Fibroblast of villous mesenchyme (primary cell): ENCODE measurements at regions not wholly inside any gene's neighbourhood (a gene's known extent, or its start where the extent isn't known, plus 50 kb on each side); places are given as distances from the start of the nearest gene placed in this dataset.

Experiments
- DNase-seq: peaks from one replicate; pipeline ENCODE4 v3.0.0-alpha.2; 2010; ENCODE audit warnings: low read depth
- H3K4me3 ChIP-seq: 2 replicates; pipeline ENCODE4 v1.5.1; 2011; ENCODE audit warnings: low read depth, mild to moderate bottlenecking, low read length
- TF ChIP-seq, protein P1 (sequence below): IDR thresholded peaks from 2 replicates; pipeline ENCODE4 v1.5.1; 2012; ENCODE audit warnings: low read depth, mild to moderate bottlenecking, low read length; ENCODE audit not compliant: insufficient read depth

DNA sequence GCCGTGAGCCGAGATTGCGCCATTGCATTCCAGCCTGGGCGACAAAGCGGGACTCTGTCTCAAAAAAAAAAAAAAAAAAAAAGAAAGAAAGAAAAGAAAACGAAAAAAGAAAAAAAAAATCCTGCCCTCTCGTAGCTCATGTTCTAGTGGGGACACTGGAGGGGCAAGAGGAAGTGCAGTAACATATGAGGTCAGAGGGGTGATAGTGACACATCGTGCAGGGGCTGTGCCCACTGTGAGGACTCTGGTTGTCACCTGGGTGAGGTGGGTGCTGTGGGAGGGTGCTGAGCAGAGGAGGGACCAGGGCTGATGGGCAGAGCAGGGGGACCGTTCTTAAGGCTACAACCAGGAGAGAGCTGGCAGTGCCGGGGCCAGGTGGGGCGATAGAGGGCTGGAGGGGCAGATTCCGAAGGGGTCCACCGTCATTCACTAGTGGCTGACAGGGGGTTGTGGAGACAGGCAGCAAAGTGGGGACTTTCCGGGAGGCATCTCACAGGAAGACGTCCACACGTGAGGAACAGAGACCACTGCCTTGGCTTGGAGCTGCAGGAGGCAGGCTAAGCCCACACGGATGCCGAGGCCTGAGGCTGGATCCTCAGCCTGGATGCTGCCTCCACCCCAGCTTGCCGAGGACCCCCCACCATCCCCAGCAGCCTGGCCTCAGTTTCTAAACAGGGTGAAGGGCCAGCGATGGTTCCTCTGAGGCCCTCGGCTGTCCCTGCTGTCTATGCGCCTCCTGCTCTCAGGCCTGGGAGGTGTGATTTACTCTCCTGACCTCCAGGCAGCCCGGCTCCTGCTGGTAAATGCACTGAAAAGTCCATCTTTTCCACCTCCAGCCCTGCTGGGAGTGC is 154.3 kb upstream of the IQSEC1 start:
- no peak for DNase-seq
- H3K4me3 ChIP-seq = no peak overlapping the region
- TF ChIP-seq, protein P1, sequence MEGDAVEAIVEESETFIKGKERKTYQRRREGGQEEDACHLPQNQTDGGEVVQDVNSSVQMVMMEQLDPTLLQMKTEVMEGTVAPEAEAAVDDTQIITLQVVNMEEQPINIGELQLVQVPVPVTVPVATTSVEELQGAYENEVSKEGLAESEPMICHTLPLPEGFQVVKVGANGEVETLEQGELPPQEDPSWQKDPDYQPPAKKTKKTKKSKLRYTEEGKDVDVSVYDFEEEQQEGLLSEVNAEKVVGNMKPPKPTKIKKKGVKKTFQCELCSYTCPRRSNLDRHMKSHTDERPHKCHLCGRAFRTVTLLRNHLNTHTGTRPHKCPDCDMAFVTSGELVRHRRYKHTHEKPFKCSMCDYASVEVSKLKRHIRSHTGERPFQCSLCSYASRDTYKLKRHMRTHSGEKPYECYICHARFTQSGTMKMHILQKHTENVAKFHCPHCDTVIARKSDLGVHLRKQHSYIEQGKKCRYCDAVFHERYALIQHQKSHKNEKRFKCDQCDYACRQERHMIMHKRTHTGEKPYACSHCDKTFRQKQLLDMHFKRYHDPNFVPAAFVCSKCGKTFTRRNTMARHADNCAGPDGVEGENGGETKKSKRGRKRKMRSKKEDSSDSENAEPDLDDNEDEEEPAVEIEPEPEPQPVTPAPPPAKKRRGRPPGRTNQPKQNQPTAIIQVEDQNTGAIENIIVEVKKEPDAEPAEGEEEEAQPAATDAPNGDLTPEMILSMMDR = no peak

DNA sequence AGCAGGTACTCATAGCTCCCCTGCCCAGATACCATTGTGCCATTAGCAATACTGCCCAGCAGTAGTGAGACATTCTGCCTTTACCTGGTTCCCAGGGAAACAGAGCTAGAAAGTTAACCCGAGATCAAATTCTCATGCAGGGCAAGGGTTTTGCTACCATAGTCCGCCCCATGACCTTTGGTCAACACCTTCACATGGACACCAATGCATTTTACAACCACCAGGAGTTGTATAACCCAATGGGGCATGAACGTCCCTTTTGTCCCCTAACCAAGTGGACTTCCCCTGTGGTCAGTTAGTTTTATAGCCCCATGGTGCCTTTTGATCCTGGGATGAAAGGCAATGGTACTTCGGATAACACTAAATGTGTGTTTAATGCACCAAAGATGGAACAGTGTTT is 151.7 kb upstream of the IQSEC1 start:
- DNase-seq = no peak
- TF ChIP-seq, protein P1 = no peak

DNA sequence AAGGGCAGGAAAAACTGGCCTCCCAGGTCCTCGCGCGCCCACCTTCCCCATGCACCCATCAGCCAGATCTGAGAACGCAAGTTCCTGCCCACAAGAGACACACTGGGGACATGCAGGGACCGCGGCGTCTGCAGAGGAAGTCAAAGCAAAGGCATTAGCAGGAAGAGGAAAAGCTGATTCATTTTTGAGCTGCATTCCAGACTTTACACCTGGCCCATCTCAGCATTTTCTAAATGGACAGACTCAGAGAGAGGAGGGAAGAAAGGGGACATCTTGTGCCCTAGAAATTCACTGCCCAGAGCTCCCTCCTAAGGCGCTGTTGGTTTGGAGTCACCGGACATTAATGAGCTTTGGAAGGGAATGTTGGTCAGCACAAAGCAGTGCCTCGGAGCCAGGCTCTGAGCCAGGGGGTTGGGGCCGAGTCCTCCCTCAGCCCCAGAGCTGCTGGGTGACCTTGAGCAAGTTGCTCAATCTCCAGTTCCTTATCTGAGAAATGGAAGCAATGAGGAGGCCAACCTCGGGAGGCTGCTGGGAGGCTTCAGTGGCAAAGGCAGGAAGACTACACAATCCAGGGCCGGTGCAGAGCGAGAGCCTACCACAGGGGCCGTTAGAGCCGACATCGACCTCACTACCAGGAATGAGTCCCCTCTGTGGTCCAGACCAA is 150.5 kb upstream of the IQSEC1 start:
- TF ChIP-seq, protein P1 = no peak
- DNase-seq = no peak

More for the DNA sequence above, 151.7 kb upstream of the IQSEC1 start:
- no peak overlapping the region for H3K4me3 ChIP-seq

DNA sequence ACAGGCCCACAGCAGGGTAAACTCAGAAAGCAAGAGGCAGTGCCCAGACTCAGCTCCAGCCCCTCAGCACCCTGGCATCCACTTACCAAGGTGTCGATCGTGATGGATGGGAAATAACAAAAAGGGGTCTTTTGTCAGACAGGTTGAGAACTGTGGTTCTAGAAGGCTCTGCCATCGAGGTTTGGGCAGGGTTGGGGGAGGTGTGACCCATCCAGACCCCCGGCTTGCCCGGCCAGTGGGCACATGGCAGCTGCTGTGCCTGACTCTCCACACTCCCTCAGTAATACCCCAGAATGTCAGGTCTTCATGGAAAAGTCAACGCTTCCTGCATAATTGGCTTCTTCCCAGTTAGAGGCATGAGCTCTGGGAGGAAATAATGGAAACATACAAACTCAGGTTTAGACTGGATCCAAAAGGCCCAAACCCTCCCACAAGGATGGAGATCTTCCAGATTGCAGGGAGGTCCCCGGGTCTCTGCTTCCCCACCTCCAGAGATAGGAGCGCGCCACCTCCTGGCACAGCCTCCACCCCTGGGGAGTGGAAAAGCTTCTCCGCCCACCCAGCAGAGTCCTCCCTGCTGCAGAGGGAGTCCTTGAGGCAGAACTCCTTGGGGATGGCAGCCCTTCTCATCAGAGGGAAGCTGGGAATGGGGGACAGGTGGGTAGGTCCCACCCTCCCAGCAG is 149.8 kb upstream of the IQSEC1 start:
- no peak overlapping the region for H3K4me3 ChIP-seq
- no peak for DNase-seq
- TF ChIP-seq, protein P1 = no peak

More for the DNA sequence above, 150.5 kb upstream of the IQSEC1 start:
- no peak overlapping the region for H3K4me3 ChIP-seq

DNA sequence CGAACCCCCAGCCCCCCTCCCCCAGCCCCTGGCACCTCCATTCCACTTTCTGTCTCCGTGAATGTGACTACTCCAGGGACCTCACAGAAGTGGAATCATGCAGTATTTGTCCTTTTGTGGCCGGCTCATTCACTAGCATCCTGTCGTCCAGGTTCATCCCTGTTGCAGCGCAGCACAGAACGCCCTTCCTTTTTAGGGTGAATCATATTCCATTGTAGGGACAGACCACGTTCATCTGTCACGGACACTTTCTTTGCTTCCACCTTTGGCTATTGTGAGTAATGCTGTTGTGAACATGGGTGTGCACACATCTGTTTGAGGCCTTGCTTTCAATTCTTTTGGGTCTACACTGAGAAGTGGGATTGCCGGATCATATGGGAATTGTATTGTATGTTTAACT is 148.9 kb upstream of the IQSEC1 start:
- no peak for DNase-seq
- TF ChIP-seq, protein P1 = no peak

DNA sequence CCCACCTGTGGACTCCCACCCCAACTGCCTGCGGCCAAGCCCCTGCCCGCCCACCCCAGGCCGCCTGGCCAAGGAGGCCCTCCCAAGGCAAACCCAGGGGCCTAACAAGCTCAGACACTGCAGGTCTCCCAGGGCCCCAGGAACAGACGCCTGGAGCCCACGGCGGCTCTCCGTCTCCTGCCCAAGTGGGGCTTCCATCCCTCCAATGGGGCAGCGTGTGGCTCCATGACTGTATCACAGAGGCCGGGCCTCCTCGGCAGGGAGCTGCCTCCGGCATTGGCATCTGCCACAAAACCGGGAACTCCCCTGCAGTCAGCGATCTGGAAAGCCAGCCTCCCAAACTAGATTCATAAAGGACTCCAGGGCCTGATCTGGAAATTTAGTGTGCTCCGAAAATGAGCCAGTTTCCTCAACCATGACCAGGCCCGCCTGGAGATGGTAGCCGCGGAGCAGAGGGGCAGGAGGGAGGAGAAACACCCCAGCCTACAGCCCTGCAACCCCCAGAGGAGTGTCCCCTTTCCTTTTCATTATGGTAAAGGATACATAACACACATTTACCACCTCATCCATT is 148.3 kb upstream of the IQSEC1 start:
- TF ChIP-seq, protein P1 = no peak
- H3K4me3 ChIP-seq = no peak overlapping the region
- no peak for DNase-seq

More for the DNA sequence above, 148.9 kb upstream of the IQSEC1 start:
- no peak overlapping the region for H3K4me3 ChIP-seq
